ENCODE measurements at regions not wholly inside any gene's neighbourhood (a gene's known extent, or its start where the extent isn't known, plus 50 kb on each side); places are given as distances from the start of the nearest gene placed in this dataset.

DNA sequence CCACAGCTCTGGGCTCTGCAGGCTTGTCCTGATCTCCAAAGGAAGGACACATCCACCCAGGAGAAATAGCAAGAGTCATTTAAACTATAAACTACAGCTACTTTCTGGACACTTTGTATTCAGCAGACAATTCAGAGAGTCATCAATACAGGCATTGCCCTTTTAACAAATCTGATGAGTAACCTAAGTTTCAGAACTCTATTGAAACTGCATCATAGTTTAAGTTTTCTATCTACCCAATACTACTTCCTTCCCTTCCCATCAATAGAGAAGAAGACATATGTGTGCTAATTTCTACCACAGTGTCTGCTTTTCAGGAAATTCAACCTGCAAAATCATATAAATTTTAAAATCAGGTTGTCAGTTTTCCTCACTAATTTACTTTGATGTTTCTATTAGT, 736.5 kb downstream of the IGSF11 start:
- H2AFZ ChIP-seq = no peak overlapping the region
- no peaks in the 10 kb centered on the region for H4K20me1 ChIP-seq (replicated peaks; ENCODE audit: insufficient read depth)
- Mint-ChIP-seq H3K4me3 (no peak overlapping the region), H3K27me3 (ENCODE audit: insufficient read depth, low read depth, poor library complexity) (no peaks in the 10 kb centered on the region), H3K27ac (no peak overlapping the region), H3K4me1 (no peaks in the 10 kb centered on the region), H3K9me3 (no peaks in the 10 kb centered on the region), H3K36me3 (ENCODE audit: low read depth) (no peaks in the 10 kb centered on the region)
- no peaks in the 10 kb centered on the region for H3K4me1 ChIP-seq (ENCODE audit: insufficient read depth)
- H3K4me2 ChIP-seq = no peak overlapping the region
- no peak overlapping the region for H3K27ac ChIP-seq (ENCODE audit: low read depth)
- no peaks in the 10 kb centered on the region for H3F3A ChIP-seq (replicated peaks; ENCODE audit: low read depth)
- ATAC-seq (no peak), DNase-seq (ENCODE audit: low spot score) (no peak)
- no peaks in the 10 kb centered on the region for H3K36me3 ChIP-seq (ENCODE audit: insufficient read depth)
- H3K79me2 ChIP-seq (replicated peaks; ENCODE audit: insufficient read depth) = no peaks in the 10 kb centered on the region
- no peaks in the 10 kb centered on the region for H3K27me3 ChIP-seq (ENCODE audit: insufficient read depth)
- no peaks in the 10 kb centered on the region for H3K9me2 ChIP-seq (ENCODE audit: insufficient read depth)
- TF ChIP-seq, protein P1, sequence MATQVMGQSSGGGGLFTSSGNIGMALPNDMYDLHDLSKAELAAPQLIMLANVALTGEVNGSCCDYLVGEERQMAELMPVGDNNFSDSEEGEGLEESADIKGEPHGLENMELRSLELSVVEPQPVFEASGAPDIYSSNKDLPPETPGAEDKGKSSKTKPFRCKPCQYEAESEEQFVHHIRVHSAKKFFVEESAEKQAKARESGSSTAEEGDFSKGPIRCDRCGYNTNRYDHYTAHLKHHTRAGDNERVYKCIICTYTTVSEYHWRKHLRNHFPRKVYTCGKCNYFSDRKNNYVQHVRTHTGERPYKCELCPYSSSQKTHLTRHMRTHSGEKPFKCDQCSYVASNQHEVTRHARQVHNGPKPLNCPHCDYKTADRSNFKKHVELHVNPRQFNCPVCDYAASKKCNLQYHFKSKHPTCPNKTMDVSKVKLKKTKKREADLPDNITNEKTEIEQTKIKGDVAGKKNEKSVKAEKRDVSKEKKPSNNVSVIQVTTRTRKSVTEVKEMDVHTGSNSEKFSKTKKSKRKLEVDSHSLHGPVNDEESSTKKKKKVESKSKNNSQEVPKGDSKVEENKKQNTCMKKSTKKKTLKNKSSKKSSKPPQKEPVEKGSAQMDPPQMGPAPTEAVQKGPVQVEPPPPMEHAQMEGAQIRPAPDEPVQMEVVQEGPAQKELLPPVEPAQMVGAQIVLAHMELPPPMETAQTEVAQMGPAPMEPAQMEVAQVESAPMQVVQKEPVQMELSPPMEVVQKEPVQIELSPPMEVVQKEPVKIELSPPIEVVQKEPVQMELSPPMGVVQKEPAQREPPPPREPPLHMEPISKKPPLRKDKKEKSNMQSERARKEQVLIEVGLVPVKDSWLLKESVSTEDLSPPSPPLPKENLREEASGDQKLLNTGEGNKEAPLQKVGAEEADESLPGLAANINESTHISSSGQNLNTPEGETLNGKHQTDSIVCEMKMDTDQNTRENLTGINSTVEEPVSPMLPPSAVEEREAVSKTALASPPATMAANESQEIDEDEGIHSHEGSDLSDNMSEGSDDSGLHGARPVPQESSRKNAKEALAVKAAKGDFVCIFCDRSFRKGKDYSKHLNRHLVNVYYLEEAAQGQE (IDR thresholded peaks at IDR 0.05; ENCODE audit: unreplicated experiment) = no peak
- TF ChIP-seq, protein P2, sequence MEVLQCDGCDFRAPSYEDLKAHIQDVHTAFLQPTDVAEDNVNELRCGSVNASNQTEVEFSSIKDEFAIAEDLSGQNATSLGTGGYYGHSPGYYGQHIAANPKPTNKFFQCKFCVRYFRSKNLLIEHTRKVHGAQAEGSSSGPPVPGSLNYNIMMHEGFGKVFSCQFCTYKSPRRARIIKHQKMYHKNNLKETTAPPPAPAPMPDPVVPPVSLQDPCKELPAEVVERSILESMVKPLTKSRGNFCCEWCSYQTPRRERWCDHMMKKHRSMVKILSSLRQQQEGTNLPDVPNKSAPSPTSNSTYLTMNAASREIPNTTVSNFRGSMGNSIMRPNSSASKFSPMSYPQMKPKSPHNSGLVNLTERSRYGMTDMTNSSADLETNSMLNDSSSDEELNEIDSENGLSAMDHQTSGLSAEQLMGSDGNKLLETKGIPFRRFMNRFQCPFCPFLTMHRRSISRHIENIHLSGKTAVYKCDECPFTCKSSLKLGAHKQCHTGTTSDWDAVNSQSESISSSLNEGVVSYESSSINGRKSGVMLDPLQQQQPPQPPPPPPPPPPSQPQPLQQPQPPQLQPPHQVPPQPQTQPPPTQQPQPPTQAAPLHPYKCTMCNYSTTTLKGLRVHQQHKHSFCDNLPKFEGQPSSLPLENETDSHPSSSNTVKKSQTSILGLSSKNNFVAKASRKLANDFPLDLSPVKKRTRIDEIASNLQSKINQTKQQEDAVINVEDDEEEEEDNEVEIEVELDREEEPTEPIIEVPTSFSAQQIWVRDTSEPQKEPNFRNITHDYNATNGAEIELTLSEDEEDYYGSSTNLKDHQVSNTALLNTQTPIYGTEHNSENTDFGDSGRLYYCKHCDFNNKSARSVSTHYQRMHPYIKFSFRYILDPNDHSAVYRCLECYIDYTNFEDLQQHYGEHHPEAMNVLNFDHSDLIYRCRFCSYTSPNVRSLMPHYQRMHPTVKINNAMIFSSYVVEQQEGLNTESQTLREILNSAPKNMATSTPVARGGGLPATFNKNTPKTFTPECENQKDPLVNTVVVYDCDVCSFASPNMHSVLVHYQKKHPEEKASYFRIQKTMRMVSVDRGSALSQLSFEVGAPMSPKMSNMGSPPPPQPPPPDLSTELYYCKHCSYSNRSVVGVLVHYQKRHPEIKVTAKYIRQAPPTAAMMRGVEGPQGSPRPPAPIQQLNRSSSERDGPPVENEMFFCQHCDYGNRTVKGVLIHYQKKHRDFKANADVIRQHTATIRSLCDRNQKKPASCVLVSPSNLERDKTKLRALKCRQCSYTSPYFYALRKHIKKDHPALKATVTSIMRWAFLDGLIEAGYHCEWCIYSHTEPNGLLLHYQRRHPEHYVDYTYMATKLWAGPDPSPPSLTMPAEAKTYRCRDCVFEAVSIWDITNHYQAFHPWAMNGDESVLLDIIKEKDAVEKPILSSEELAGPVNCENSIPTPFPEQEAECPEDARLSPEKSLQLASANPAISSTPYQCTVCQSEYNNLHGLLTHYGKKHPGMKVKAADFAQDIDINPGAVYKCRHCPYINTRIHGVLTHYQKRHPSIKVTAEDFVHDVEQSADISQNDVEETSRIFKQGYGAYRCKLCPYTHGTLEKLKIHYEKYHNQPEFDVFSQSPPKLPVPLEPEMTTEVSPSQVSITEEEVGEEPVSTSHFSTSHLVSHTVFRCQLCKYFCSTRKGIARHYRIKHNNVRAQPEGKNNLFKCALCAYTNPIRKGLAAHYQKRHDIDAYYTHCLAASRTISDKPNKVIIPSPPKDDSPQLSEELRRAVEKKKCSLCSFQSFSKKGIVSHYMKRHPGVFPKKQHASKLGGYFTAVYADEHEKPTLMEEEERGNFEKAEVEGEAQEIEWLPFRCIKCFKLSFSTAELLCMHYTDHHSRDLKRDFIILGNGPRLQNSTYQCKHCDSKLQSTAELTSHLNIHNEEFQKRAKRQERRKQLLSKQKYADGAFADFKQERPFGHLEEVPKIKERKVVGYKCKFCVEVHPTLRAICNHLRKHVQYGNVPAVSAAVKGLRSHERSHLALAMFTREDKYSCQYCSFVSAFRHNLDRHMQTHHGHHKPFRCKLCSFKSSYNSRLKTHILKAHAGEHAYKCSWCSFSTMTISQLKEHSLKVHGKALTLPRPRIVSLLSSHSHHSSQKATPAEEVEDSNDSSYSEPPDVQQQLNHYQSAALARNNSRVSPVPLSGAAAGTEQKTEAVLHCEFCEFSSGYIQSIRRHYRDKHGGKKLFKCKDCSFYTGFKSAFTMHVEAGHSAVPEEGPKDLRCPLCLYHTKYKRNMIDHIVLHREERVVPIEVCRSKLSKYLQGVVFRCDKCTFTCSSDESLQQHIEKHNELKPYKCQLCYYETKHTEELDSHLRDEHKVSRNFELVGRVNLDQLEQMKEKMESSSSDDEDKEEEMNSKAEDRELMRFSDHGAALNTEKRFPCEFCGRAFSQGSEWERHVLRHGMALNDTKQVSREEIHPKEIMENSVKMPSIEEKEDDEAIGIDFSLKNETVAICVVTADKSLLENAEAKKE (CRISPR knock-in tag; IDR thresholded peaks at IDR 0.05) = no peak
- TF ChIP-seq EZH2phosphoT487 (IDR thresholded peaks at IDR 0.05; ENCODE audit: unreplicated experiment) (no peak), CREB1 (CRISPR knock-in tag; IDR thresholded peaks at IDR 0.05; ENCODE audit: low read depth) (no peak), EZH2 (IDR thresholded peaks at IDR 0.05; ENCODE audit: low read depth, unreplicated experiment) (no peak), ZNF114 (CRISPR knock-in tag; IDR thresholded peaks at IDR 0.05) (no peak), POLR2AphosphoS5 (IDR thresholded peaks at IDR 0.05; ENCODE audit: low read depth) (no peak)
- TF ChIP-seq, protein P3, sequence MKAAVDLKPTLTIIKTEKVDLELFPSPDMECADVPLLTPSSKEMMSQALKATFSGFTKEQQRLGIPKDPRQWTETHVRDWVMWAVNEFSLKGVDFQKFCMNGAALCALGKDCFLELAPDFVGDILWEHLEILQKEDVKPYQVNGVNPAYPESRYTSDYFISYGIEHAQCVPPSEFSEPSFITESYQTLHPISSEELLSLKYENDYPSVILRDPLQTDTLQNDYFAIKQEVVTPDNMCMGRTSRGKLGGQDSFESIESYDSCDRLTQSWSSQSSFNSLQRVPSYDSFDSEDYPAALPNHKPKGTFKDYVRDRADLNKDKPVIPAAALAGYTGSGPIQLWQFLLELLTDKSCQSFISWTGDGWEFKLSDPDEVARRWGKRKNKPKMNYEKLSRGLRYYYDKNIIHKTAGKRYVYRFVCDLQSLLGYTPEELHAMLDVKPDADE (IDR thresholded peaks at IDR 0.05) = no peak
- TF ChIP-seq, protein P4, sequence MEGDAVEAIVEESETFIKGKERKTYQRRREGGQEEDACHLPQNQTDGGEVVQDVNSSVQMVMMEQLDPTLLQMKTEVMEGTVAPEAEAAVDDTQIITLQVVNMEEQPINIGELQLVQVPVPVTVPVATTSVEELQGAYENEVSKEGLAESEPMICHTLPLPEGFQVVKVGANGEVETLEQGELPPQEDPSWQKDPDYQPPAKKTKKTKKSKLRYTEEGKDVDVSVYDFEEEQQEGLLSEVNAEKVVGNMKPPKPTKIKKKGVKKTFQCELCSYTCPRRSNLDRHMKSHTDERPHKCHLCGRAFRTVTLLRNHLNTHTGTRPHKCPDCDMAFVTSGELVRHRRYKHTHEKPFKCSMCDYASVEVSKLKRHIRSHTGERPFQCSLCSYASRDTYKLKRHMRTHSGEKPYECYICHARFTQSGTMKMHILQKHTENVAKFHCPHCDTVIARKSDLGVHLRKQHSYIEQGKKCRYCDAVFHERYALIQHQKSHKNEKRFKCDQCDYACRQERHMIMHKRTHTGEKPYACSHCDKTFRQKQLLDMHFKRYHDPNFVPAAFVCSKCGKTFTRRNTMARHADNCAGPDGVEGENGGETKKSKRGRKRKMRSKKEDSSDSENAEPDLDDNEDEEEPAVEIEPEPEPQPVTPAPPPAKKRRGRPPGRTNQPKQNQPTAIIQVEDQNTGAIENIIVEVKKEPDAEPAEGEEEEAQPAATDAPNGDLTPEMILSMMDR (conservative IDR thresholded peaks at IDR 0.05; ENCODE audit: low read depth in 2 of 2) = no peak
- H3K4me3 ChIP-seq = no peak overlapping the region

Measured in GM23338 (cell line).